H1 (cell line): ENCODE measurements at regions not wholly inside any gene's neighbourhood (a gene's known extent, or its start where the extent isn't known, plus 50 kb on each side); places are given as distances from the start of the nearest gene placed in this dataset.

Experiments used
- CTCF ChIA-PET: fragments of 300-600 bp; sonication (Branson Sonifier 250); formaldehyde crosslinking; loops from one replicate; lab custom pipeline; 2021; ENCODE audit not compliant: partially characterized antibody; lab: Charles Lee
- POLR2A ChIA-PET: fragments of 300-600 bp; sonication (Branson Sonifier 250); formaldehyde crosslinking; loops from one replicate; lab custom pipeline; 2021; ENCODE audit warnings: inconsistent platforms; ENCODE audit not compliant: partially characterized antibody; lab: Charles Lee
- DNase-seq, 2 experiments: peaks; one replicate each; pipeline versions ENCODE4 v3.0.0 to v3.0.0-alpha.2; 2010 to 2022; ENCODE audit warnings: low spot score in 2 of 2, low read depth in 1 of 2, mixed read lengths in 1 of 2
- FAIRE-seq: peaks from 2 replicates; lab custom pipeline; 2011; peaks lifted over from hg19 to GRCh38; lab: Jason Lieb, UNC
- H2AFZ ChIP-seq: 2 replicates; pipeline ENCODE4 v1.8.1; 2012; ENCODE audit warnings: low read length, inconsistent platforms
- H2AK5ac ChIP-seq: 2 replicates; pipeline ENCODE4 v1.6.1; 2013; ENCODE audit warnings: low read depth, low read length
- H2BK120ac ChIP-seq: replicated peaks from 2 replicates; pipeline ENCODE3; 2013; ENCODE audit warnings: low read depth, low read length, inconsistent platforms
- H2BK12ac ChIP-seq: 2 replicates; pipeline ENCODE4 v1.6.1; 2013; ENCODE audit warnings: low read depth, low read length
- H2BK15ac ChIP-seq: 2 replicates; pipeline ENCODE4 v1.6.1; 2013; ENCODE audit warnings: low read length
- H2BK20ac ChIP-seq: 2 replicates; pipeline ENCODE4 v1.6.1; 2013; ENCODE audit warnings: low read length
- H2BK5ac ChIP-seq: 2 replicates; pipeline ENCODE4 v1.6.1; 2013; ENCODE audit warnings: low read depth, low read length
- H3K14ac ChIP-seq: 2 replicates; pipeline ENCODE4 v1.6.1; 2013; ENCODE audit warnings: inconsistent platforms; ENCODE audit not compliant: insufficient read length
- H3K18ac ChIP-seq: 2 replicates; pipeline ENCODE4 v1.6.1; 2013; ENCODE audit warnings: low read length; ENCODE audit errors: extremely low read depth
- H3K23ac ChIP-seq: 2 replicates; pipeline ENCODE4 v1.6.1; 2013; ENCODE audit warnings: inconsistent platforms; ENCODE audit not compliant: insufficient read length
- H3K23me2 ChIP-seq: 2 replicates; pipeline ENCODE4 v1.6.1; 2013; ENCODE audit warnings: low read depth, low read length
- H3K27ac ChIP-seq: 2 replicates; pipeline ENCODE4 v1.6.1; 2011; ENCODE audit warnings: low read depth, low read length, inconsistent platforms
- H3K27me3 ChIP-seq, 4 experiments: replicated peaks in 1 of 4; 1 replicate in 1 of 4; 2 replicates in 3 of 4; pipeline versions ENCODE4 v1.6.1 to v1.8.1; 2011 to 2013; ENCODE audit warnings: low read length in 3 of 4, mild to moderate bottlenecking in 3 of 4, inconsistent platforms in 2 of 4, mixed read lengths in 2 of 4, moderate library complexity in 1 of 4; ENCODE audit not compliant: control insufficient read depth in 3 of 4, insufficient read depth in 3 of 4; ENCODE audit errors: extremely low read depth in 1 of 4
- H3K36me3 ChIP-seq, 4 experiments: 2 replicates each; pipeline versions ENCODE4 v1.6.1 to v1.8.1; 2011 to 2013; ENCODE audit warnings: mild to moderate bottlenecking in 4 of 4, low read length in 3 of 4, moderate library complexity in 2 of 4, control low read depth in 1 of 4, inconsistent platforms in 1 of 4; ENCODE audit not compliant: insufficient read depth in 4 of 4, control insufficient read depth in 2 of 4
- H3K4ac ChIP-seq: replicated peaks from 2 replicates; pipeline ENCODE3; 2013; ENCODE audit warnings: low read length, low read depth, mixed read lengths, inconsistent platforms; ENCODE audit not compliant: insufficient read length
- H3K4me1 ChIP-seq, 4 experiments: replicated peaks in 1 of 4; 1 replicate in 1 of 4; 2 replicates in 3 of 4; pipeline versions ENCODE4 v1.6.1 to v1.8.1; 2011 to 2013; ENCODE audit warnings: low read length in 3 of 4, inconsistent platforms in 2 of 4, mixed read lengths in 1 of 4; ENCODE audit not compliant: insufficient read depth in 4 of 4, control insufficient read depth in 3 of 4
- H3K4me2 ChIP-seq, 2 experiments: 2 replicates each; pipeline versions ENCODE4 v1.6.1 to v1.8.1; 2011 to 2013; ENCODE audit warnings: low read depth in 2 of 2, low read length in 2 of 2, control low read depth in 1 of 2, inconsistent platforms in 1 of 2, mild to moderate bottlenecking in 1 of 2; ENCODE audit not compliant: insufficient read depth in 1 of 2
- H3K4me3 ChIP-seq, 4 experiments: fragments of 200-600, 300-600 bp in 1 of 4; sonication (generic), shearing (Covaris generic), sonication (Bioruptor Twin) in 1 of 4; 2 replicates each; pipeline versions ENCODE4 v1.5.1 to v1.8.1; 2011 to 2016; ENCODE audit warnings: low read length in 4 of 4, low read depth in 3 of 4, control low read depth in 2 of 4, inconsistent platforms in 2 of 4, mild to moderate bottlenecking in 2 of 4, mixed read lengths in 1 of 4, moderate library complexity in 1 of 4; ENCODE audit not compliant: insufficient read depth in 2 of 4; ENCODE audit errors: extremely low read depth in 1 of 4
- H3K56ac ChIP-seq: replicated peaks from 2 replicates; pipeline ENCODE3; 2013; ENCODE audit warnings: low read depth, mild to moderate bottlenecking, mixed read lengths, low read length, inconsistent platforms; ENCODE audit not compliant: insufficient read length
- H3K79me1 ChIP-seq: 2 replicates; pipeline ENCODE4 v1.6.1; 2013; ENCODE audit warnings: low read depth, low read length, control low read depth
- H3K79me2 ChIP-seq, 2 experiments: 2 replicates each; pipeline versions ENCODE4 v1.6.1 to v1.8.1; 2012 to 2013; ENCODE audit warnings: low read length in 2 of 2, mild to moderate bottlenecking in 2 of 2, inconsistent platforms in 1 of 2; ENCODE audit not compliant: insufficient read depth in 2 of 2, control insufficient read depth in 1 of 2
- H3K9ac ChIP-seq, 4 experiments: replicated peaks in 1 of 4; 1 replicate in 1 of 4; 2 replicates in 3 of 4; pipeline versions ENCODE4 v1.6.1 to v1.8.1; 2011 to 2013; ENCODE audit warnings: low read depth in 3 of 4, low read length in 3 of 4, control low read depth in 2 of 4, mild to moderate bottlenecking in 2 of 4, moderate library complexity in 2 of 4, inconsistent platforms in 1 of 4; ENCODE audit errors: extremely low read depth in 1 of 4
- H3K9me3 ChIP-seq, 2 experiments: 2 replicates each; pipeline versions ENCODE4 v1.6.1 to v1.8.1; 2012 to 2013; ENCODE audit warnings: mild to moderate bottlenecking in 2 of 2, moderate library complexity in 2 of 2, control low read depth in 1 of 2, inconsistent platforms in 1 of 2, low read depth in 1 of 2, low read length in 1 of 2, mixed read lengths in 1 of 2; ENCODE audit not compliant: insufficient read depth in 2 of 2
- H4K20me1 ChIP-seq, 2 experiments: replicated peaks in 1 of 2; 2 replicates each; pipeline versions ENCODE3 to v1.8.1; 2011 to 2013; ENCODE audit warnings: inconsistent platforms in 2 of 2, low read length in 2 of 2, mild to moderate bottlenecking in 1 of 2; ENCODE audit not compliant: insufficient read depth in 2 of 2, control insufficient read depth in 1 of 2
- H4K5ac ChIP-seq: 2 replicates; pipeline ENCODE4 v1.6.1; 2013; ENCODE audit warnings: low read length, low read depth, mixed read lengths, inconsistent platforms; ENCODE audit not compliant: insufficient read length
- H4K8ac ChIP-seq: 2 replicates; pipeline ENCODE4 v1.8.0; 2013; ENCODE audit warnings: mild to moderate bottlenecking, moderate library complexity, low read length, inconsistent platforms; ENCODE audit not compliant: insufficient read depth; ENCODE audit errors: extremely low read depth
- H4K91ac ChIP-seq: replicated peaks from 2 replicates; pipeline ENCODE3; 2013; ENCODE audit warnings: low read length, mixed read lengths, inconsistent platforms; ENCODE audit not compliant: insufficient read length
- KDM5A ChIP-seq: fragments of 200-600 bp; IDR thresholded peaks from 2 replicates; pipeline ENCODE4 v1.7.1; 2012; ENCODE audit warnings: mild to moderate bottlenecking, low read length, inconsistent platforms, mixed read lengths
- SP4 ChIP-seq: IDR thresholded peaks from 2 replicates; pipeline ENCODE4 v1.6.1; 2012; ENCODE audit warnings: low read length, inconsistent platforms
- WGBS, 2 experiments: shearing (Covaris generic) in 1 of 2; methylation state at CpG; one replicate each; pipeline versions ENCODE4 v1.1.6 to v1.1.7; 2013 to 2015; ENCODE audit warnings: low lambda C conversion rate in 2 of 2, mixed read lengths in 2 of 2, inconsistent platforms in 1 of 2, low coverage in 1 of 2, missing lambda C conversion rate in 1 of 2; ENCODE audit not compliant: insufficient replicate concordance in 2 of 2, insufficient coverage in 1 of 2, insufficient read length in 1 of 2; ENCODE audit errors: extremely low coverage in 1 of 2, missing lambda C conversion rate in 1 of 2; 5-methylcytosine and 5-hydroxymethylcytosine counted together

DNA sequence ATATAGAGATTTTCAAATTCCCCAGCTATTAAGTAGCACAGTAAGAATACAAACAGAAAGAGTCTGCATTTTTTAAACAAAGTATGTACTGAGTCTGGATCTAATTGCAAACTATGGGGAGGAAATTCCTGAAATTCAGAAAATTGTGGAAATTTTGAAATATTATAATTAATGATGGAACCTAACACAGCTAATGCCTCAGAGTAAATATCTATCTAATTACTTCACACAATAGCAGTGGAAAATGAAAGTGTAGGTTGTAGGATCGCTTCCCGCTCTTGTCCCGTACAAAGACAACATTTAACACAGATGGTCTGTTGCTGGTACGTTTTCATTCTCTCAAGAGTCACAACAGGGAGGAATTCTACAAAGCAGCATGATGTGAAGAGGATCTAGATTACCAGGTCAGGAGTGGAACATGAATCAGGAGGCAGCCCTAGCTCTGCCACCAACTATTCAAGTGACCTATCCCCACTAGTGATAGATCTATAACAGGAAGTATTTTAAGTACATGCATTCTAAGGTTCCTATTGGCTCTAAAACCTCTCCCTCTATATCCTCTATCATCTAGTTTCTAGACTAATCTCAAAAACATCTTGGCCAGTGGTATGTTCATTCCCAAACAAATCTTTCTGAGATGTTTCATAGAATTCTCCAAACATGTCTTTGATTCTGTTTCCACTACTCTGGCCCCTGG is 58.9 kb upstream of the GRAMD2B start:
- WGBS, 2 experiments, result 100% methylated on average over 4 of the region's 4 CpGs; no CpG with 5 or more reads in 1 of the 2 experiments
- POLR2A ChIA-PET, result no interaction called here

More for the DNA sequence above, 58.9 kb upstream of the GRAMD2B start:
- Histone ChIP-seq H3K9me3 (no peaks in the 10 kb centered on the region), H3K23ac (no peak overlapping the region), H4K8ac (no peak overlapping the region), H3K9ac (no peak overlapping the region), H3K4me2 (no peak overlapping the region), H2BK120ac (no peak overlapping the region), H4K91ac (no peak overlapping the region), H2BK5ac (no peak overlapping the region), H4K20me1 (no peaks in the 10 kb centered on the region), H2BK12ac (no peak overlapping the region), H3K4me1 (peaks cover 5 to 10% (median 5%) of the 10 kb centered on the region in 4 experiments; a peak in 6 of 7 replicates), H4K5ac (no peak overlapping the region), H2BK15ac (no peak overlapping the region), H3K79me2 (no peaks in the 10 kb centered on the region), H3K14ac (no peak overlapping the region), H2AFZ (no peak overlapping the region), H2AK5ac (no peak overlapping the region), H3K79me1 (no peaks in the 10 kb centered on the region), H3K27ac (no peak overlapping the region), H3K36me3 (no peaks in the 10 kb centered on the region), H2BK20ac (no peak overlapping the region), H3K27me3 (no peaks in the 10 kb centered on the region), H3K56ac (no peak overlapping the region), H3K23me2 (no peaks in the 10 kb centered on the region; the same call in 1 of the 2 replicates), H3K4me3 (no peak overlapping the region), H3K4ac (no peak overlapping the region), H3K18ac (no peak overlapping the region)
- FAIRE-seq (no peak), DNase-seq (no peak)
- CTCF ChIA-PET, result no interaction called here
- TF ChIP-seq SP4 (no peak), KDM5A (no peak)
